H1 (cell line): ENCODE measurements at regions not wholly inside any gene's neighbourhood (a gene's known extent, or its start where the extent isn't known, plus 50 kb on each side); places are given as distances from the start of the nearest gene placed in this dataset.

Source experiments
- CTCF ChIA-PET: fragments of 300-600 bp; sonication (Branson Sonifier 250); formaldehyde crosslinking; loops from one replicate; lab custom pipeline; 2021; ENCODE audit not compliant: partially characterized antibody; lab: Charles Lee
- POLR2A ChIA-PET: fragments of 300-600 bp; sonication (Branson Sonifier 250); formaldehyde crosslinking; loops from one replicate; lab custom pipeline; 2021; ENCODE audit warnings: inconsistent platforms; ENCODE audit not compliant: partially characterized antibody; lab: Charles Lee
- DNase-seq, 2 experiments: peaks; one replicate each; pipeline versions ENCODE4 v3.0.0 to v3.0.0-alpha.2; 2010 to 2022; ENCODE audit warnings: low spot score in 2 of 2, low read depth in 1 of 2, mixed read lengths in 1 of 2
- FAIRE-seq: peaks from 2 replicates; lab custom pipeline; 2011; peaks lifted over from hg19 to GRCh38; lab: Jason Lieb, UNC
- H2AFZ ChIP-seq: 2 replicates; pipeline ENCODE4 v1.8.1; 2012; ENCODE audit warnings: low read length, inconsistent platforms
- H2AK5ac ChIP-seq: 2 replicates; pipeline ENCODE4 v1.6.1; 2013; ENCODE audit warnings: low read depth, low read length
- H2BK120ac ChIP-seq: replicated peaks from 2 replicates; pipeline ENCODE3; 2013; ENCODE audit warnings: low read depth, low read length, inconsistent platforms
- H2BK12ac ChIP-seq: 2 replicates; pipeline ENCODE4 v1.6.1; 2013; ENCODE audit warnings: low read depth, low read length
- H2BK15ac ChIP-seq: 2 replicates; pipeline ENCODE4 v1.6.1; 2013; ENCODE audit warnings: low read length
- H2BK20ac ChIP-seq: 2 replicates; pipeline ENCODE4 v1.6.1; 2013; ENCODE audit warnings: low read length
- H2BK5ac ChIP-seq: 2 replicates; pipeline ENCODE4 v1.6.1; 2013; ENCODE audit warnings: low read depth, low read length
- H3K14ac ChIP-seq: 2 replicates; pipeline ENCODE4 v1.6.1; 2013; ENCODE audit warnings: inconsistent platforms; ENCODE audit not compliant: insufficient read length
- H3K18ac ChIP-seq: 2 replicates; pipeline ENCODE4 v1.6.1; 2013; ENCODE audit warnings: low read length; ENCODE audit errors: extremely low read depth
- H3K23ac ChIP-seq: 2 replicates; pipeline ENCODE4 v1.6.1; 2013; ENCODE audit warnings: inconsistent platforms; ENCODE audit not compliant: insufficient read length
- H3K23me2 ChIP-seq: 2 replicates; pipeline ENCODE4 v1.6.1; 2013; ENCODE audit warnings: low read depth, low read length
- H3K27ac ChIP-seq: 2 replicates; pipeline ENCODE4 v1.6.1; 2011; ENCODE audit warnings: low read depth, low read length, inconsistent platforms
- H3K27me3 ChIP-seq, 4 experiments: replicated peaks in 1 of 4; 1 replicate in 1 of 4; 2 replicates in 3 of 4; pipeline versions ENCODE4 v1.6.1 to v1.8.1; 2011 to 2013; ENCODE audit warnings: low read length in 3 of 4, mild to moderate bottlenecking in 3 of 4, inconsistent platforms in 2 of 4, mixed read lengths in 2 of 4, moderate library complexity in 1 of 4; ENCODE audit not compliant: control insufficient read depth in 3 of 4, insufficient read depth in 3 of 4; ENCODE audit errors: extremely low read depth in 1 of 4
- H3K36me3 ChIP-seq, 4 experiments: 2 replicates each; pipeline versions ENCODE4 v1.6.1 to v1.8.1; 2011 to 2013; ENCODE audit warnings: mild to moderate bottlenecking in 4 of 4, low read length in 3 of 4, moderate library complexity in 2 of 4, control low read depth in 1 of 4, inconsistent platforms in 1 of 4; ENCODE audit not compliant: insufficient read depth in 4 of 4, control insufficient read depth in 2 of 4
- H3K4ac ChIP-seq: replicated peaks from 2 replicates; pipeline ENCODE3; 2013; ENCODE audit warnings: low read length, low read depth, mixed read lengths, inconsistent platforms; ENCODE audit not compliant: insufficient read length
- H3K4me1 ChIP-seq, 4 experiments: replicated peaks in 1 of 4; 1 replicate in 1 of 4; 2 replicates in 3 of 4; pipeline versions ENCODE4 v1.6.1 to v1.8.1; 2011 to 2013; ENCODE audit warnings: low read length in 3 of 4, inconsistent platforms in 2 of 4, mixed read lengths in 1 of 4; ENCODE audit not compliant: insufficient read depth in 4 of 4, control insufficient read depth in 3 of 4
- H3K4me2 ChIP-seq, 2 experiments: 2 replicates each; pipeline versions ENCODE4 v1.6.1 to v1.8.1; 2011 to 2013; ENCODE audit warnings: low read depth in 2 of 2, low read length in 2 of 2, control low read depth in 1 of 2, inconsistent platforms in 1 of 2, mild to moderate bottlenecking in 1 of 2; ENCODE audit not compliant: insufficient read depth in 1 of 2
- H3K4me3 ChIP-seq, 4 experiments: fragments of 200-600, 300-600 bp in 1 of 4; sonication (generic), shearing (Covaris generic), sonication (Bioruptor Twin) in 1 of 4; 2 replicates each; pipeline versions ENCODE4 v1.5.1 to v1.8.1; 2011 to 2016; ENCODE audit warnings: low read length in 4 of 4, low read depth in 3 of 4, control low read depth in 2 of 4, inconsistent platforms in 2 of 4, mild to moderate bottlenecking in 2 of 4, mixed read lengths in 1 of 4, moderate library complexity in 1 of 4; ENCODE audit not compliant: insufficient read depth in 2 of 4; ENCODE audit errors: extremely low read depth in 1 of 4
- H3K56ac ChIP-seq: replicated peaks from 2 replicates; pipeline ENCODE3; 2013; ENCODE audit warnings: low read depth, mild to moderate bottlenecking, mixed read lengths, low read length, inconsistent platforms; ENCODE audit not compliant: insufficient read length
- H3K79me1 ChIP-seq: 2 replicates; pipeline ENCODE4 v1.6.1; 2013; ENCODE audit warnings: low read depth, low read length, control low read depth
- H3K79me2 ChIP-seq, 2 experiments: 2 replicates each; pipeline versions ENCODE4 v1.6.1 to v1.8.1; 2012 to 2013; ENCODE audit warnings: low read length in 2 of 2, mild to moderate bottlenecking in 2 of 2, inconsistent platforms in 1 of 2; ENCODE audit not compliant: insufficient read depth in 2 of 2, control insufficient read depth in 1 of 2
- H3K9ac ChIP-seq, 4 experiments: replicated peaks in 1 of 4; 1 replicate in 1 of 4; 2 replicates in 3 of 4; pipeline versions ENCODE4 v1.6.1 to v1.8.1; 2011 to 2013; ENCODE audit warnings: low read depth in 3 of 4, low read length in 3 of 4, control low read depth in 2 of 4, mild to moderate bottlenecking in 2 of 4, moderate library complexity in 2 of 4, inconsistent platforms in 1 of 4; ENCODE audit errors: extremely low read depth in 1 of 4
- H3K9me3 ChIP-seq, 2 experiments: 2 replicates each; pipeline versions ENCODE4 v1.6.1 to v1.8.1; 2012 to 2013; ENCODE audit warnings: mild to moderate bottlenecking in 2 of 2, moderate library complexity in 2 of 2, control low read depth in 1 of 2, inconsistent platforms in 1 of 2, low read depth in 1 of 2, low read length in 1 of 2, mixed read lengths in 1 of 2; ENCODE audit not compliant: insufficient read depth in 2 of 2
- H4K20me1 ChIP-seq, 2 experiments: replicated peaks in 1 of 2; 2 replicates each; pipeline versions ENCODE3 to v1.8.1; 2011 to 2013; ENCODE audit warnings: inconsistent platforms in 2 of 2, low read length in 2 of 2, mild to moderate bottlenecking in 1 of 2; ENCODE audit not compliant: insufficient read depth in 2 of 2, control insufficient read depth in 1 of 2
- H4K5ac ChIP-seq: 2 replicates; pipeline ENCODE4 v1.6.1; 2013; ENCODE audit warnings: low read length, low read depth, mixed read lengths, inconsistent platforms; ENCODE audit not compliant: insufficient read length
- H4K8ac ChIP-seq: 2 replicates; pipeline ENCODE4 v1.8.0; 2013; ENCODE audit warnings: mild to moderate bottlenecking, moderate library complexity, low read length, inconsistent platforms; ENCODE audit not compliant: insufficient read depth; ENCODE audit errors: extremely low read depth
- H4K91ac ChIP-seq: replicated peaks from 2 replicates; pipeline ENCODE3; 2013; ENCODE audit warnings: low read length, mixed read lengths, inconsistent platforms; ENCODE audit not compliant: insufficient read length
- MAX ChIP-seq: IDR thresholded peaks from 2 replicates; pipeline ENCODE4 v1.6.1; 2012; ENCODE audit warnings: inconsistent platforms
- SP2 ChIP-seq: IDR thresholded peaks from 2 replicates; pipeline ENCODE4 v1.6.1; 2012; ENCODE audit warnings: mild to moderate bottlenecking, low read length, inconsistent platforms

GRCh38 chr17:33739714-33740113 lies 446.6 kb upstream of the ASIC2 start:
- no peaks in the 10 kb centered on the region for H3K36me3 ChIP-seq

More at GRCh38 chr17:33739714-33740113, 446.6 kb upstream of the ASIC2 start:
- Histone ChIP-seq H3K4me1 (no peaks in the 10 kb centered on the region), H3K27me3 (no peaks in the 10 kb centered on the region; a peak in 2 of 7 replicates), H3K27ac (no peak overlapping the region), H3K18ac (no peak overlapping the region), H4K91ac (no peak overlapping the region), H2AFZ (no peak overlapping the region), H3K23me2 (no peaks in the 10 kb centered on the region), H3K9me3 (no peaks in the 10 kb centered on the region), H2BK20ac (no peak overlapping the region), H2BK120ac (no peak overlapping the region), H3K56ac (no peak overlapping the region), H3K4ac (no peak overlapping the region), H2BK5ac (no peak overlapping the region), H3K79me1 (no peaks in the 10 kb centered on the region), H3K4me2 (no peak overlapping the region), H3K4me3 (no peak overlapping the region), H3K79me2 (no peaks in the 10 kb centered on the region), H2AK5ac (no peak overlapping the region), H2BK12ac (no peak overlapping the region), H3K9ac (no peak overlapping the region), H3K23ac (no peak overlapping the region)
- DNase-seq (no peak), FAIRE-seq (no peak)
- ChIA-PET POLR2A (no interaction called here), CTCF (interaction anchor here (0.6 to 4.6 kb wide), 6 partner anchors 11 to 49 kb away, joined by 3 to 34 read pairs (median 4); no protein-coding TSS in a partner anchor)
- TF ChIP-seq MAX (no peak), SP2 (no peak)
- TF ChIP-seq, all 59 proteins: peak for 0
- Histone ChIP-seq H2BK15ac (no peak overlapping the region), H4K8ac (no peak overlapping the region), H3K14ac (no peak overlapping the region), H4K20me1 (no peaks in the 10 kb centered on the region), H4K5ac (no peak overlapping the region)
